PC-3 (cell line): ENCODE measurements at regions not wholly inside any gene's neighbourhood (a gene's known extent, or its start where the extent isn't known, plus 50 kb on each side); places are given as distances from the start of the nearest gene placed in this dataset.

Experiments used
- CTCF ChIP-seq: fragments of 300-600 bp; sonication (generic); conservative IDR thresholded peaks from 2 replicates; pipeline ENCODE4 v1.5.1; 2017; ENCODE audit warnings: antibody characterized with exemption, low read depth, mild to moderate bottlenecking, low read length
- EZH2 ChIP-seq: fragments of 300-600 bp; sonication (generic); IDR thresholded peaks from one replicate; pipeline ENCODE4 v1.6.1; 2017; ENCODE audit warnings: antibody characterized with exemption, mild to moderate bottlenecking, low read length; ENCODE audit not compliant: unreplicated experiment
- EZH2phosphoT487 ChIP-seq: fragments of 300-600 bp; sonication (generic); IDR thresholded peaks from 2 replicates; pipeline ENCODE4 v1.6.1; 2018; ENCODE audit warnings: mild to moderate bottlenecking, antibody characterized with exemption, low read length, borderline replicate concordance

GRCh38 chr15:58313304-58313703 is 118.5 kb upstream of the LIPC start:
- TF ChIP-seq CTCF (no peak), EZH2 (no peak), EZH2phosphoT487 (no peak)
